HG03520 (cell line): ENCODE measurements at regions not wholly inside any gene's neighbourhood (a gene's known extent, or its start where the extent isn't known, plus 50 kb on each side); places are given as distances from the start of the nearest gene placed in this dataset.

Experiments
- ATAC-seq: cut with Tn5 transposase; IDR thresholded peaks from one replicate; pipeline ENCODE4 v1.9.1; 2021; ENCODE audit warnings: mild to moderate bottlenecking, moderate library complexity; ENCODE audit not compliant: unreplicated experiment

- ATAC-seq, result no peak
Measured at GRCh38 chr22:25390297-25391240, 171.1 kb downstream of the CRYBB2 start.

- ATAC-seq, result no peak
Measured at GRCh38 chr22:25392584-25392983, 171.9 kb upstream of the GRK3 start.

DNA sequence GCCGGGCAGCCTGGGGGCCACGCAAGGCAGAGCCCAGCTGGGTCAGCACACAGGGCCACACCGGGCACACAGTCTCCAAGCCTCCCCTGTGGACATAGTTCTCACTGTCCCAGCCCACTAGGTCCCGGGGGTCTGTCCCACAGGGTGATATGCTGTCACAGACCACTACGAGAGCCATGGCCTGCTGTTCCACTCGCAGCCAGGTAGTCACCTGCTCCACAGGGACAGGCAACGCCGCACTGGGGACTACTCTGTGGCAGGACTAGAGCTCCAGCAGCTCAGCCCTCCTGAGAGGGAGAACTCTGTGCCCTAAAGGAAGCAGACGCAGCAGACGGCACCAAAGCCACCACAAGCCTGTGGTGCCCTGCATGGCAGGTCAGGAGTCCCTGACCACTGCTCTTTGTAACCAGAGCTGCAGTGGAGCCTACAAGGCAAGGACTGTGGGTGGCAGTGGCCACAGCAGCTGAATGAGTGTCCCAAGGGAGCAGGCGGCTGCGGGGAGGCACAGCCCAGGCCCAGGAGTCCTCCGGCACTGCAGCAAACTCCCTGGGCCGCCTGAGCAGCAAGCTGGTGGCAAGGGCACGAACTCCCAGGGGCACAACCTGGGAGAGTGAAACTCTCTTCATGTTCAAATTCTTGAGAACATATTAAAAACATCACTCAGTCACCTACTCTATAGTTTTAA, 171.2 kb upstream of the GRK3 start:
- no peak for ATAC-seq

- no peak for ATAC-seq
Measured at GRCh38 chr22:25395468-25395867, 169.0 kb upstream of the GRK3 start.

GRCh38 chr22:25395915-25396314, 168.6 kb upstream of the GRK3 start:
- no peak for ATAC-seq

GRCh38 chr22:25396615-25397200, 167.8 kb upstream of the GRK3 start:
- no peak for ATAC-seq

- no peak for ATAC-seq
Measured at GRCh38 chr22:25397616-25398015, 166.9 kb upstream of the GRK3 start.

DNA sequence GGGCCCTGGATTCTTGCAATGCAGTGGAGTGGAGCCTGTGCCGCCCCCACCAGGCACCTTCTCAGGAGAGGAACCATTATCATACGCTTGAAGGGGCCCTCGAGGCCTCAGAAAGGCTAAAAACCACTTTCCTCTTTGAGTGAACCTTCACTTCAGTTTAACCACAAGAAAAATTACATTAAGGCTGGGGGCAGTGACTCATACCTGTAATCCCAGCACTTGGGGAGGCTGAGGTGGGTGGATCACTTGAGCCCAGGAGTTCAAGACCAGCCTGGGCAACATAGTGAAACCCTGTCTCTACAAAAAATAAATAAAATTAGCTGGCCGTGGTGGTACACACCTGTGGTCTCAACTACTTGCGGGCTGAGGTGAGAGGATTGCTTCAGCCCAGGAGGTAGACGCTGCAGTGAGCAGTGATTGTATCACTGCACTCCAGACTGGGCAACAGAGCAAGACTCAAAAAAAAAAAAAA, 165.8 kb upstream of the GRK3 start:
- ATAC-seq, result peak; percentile 56

DNA sequence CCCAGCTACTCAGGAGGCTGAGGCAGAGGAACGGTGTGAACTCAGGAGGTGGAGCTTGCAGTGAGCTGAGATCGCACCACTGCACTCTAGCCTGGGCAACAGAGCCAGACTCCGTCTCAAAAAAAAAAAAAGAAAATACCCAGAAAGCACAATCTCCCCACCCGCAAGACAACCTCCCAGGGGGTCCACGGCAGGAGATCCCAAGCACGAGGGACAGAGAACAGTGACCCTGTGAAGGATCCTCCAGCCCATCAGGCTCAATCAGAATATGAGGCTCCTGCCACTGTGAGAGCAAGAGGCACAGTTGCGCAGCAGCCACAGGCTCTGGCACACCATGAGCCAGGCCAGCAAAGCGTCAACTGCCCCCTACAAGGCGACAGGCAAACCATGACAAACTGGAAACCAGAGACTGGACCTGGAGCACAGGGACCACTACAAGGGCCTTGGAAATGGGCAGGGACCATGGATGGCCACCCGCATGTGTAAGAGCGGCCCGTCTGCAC, 164.8 kb upstream of the GRK3 start:
- ATAC-seq, result no peak

GRCh38 chr22:25402160-25402500, 162.3 kb upstream of the GRK3 start:
- no peak for ATAC-seq

DNA sequence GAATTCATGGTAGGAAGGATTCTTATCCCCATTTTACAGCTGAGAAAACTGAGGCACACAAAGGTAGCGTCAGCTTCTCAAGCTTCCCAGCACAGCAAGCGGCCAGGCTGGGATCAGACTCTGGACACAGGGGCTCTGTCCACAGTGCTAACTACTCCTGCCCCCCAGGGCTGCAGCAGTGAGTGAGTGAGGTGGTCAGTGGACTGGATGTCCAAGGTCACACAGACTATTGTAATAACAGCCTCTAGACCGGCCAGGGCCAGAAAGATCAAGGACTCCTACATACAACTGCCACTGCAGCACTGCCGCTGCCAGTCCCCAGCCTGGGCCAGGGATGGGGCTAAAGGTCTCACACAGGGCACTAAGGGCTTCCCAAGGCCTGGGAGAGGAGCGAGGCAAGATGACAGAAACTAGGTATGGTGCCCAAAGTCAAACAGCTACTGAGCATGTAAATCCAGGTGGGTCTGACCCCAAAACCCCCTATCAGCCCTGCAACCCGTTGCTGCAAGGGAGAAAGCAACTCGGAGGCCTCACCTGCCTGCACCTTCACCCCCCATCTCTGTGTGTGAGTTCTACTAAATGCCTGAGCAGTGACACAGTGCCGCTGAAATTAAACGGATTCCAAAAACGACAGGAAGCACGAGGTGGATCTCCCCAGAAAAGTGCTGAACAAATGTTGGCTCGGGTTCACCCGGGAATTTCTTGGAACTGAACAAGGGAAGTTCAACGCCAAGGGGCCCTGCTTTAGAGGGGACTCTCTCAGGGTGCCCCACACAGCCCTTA, 161.8 kb upstream of the GRK3 start:
- ATAC-seq, result no peak

DNA sequence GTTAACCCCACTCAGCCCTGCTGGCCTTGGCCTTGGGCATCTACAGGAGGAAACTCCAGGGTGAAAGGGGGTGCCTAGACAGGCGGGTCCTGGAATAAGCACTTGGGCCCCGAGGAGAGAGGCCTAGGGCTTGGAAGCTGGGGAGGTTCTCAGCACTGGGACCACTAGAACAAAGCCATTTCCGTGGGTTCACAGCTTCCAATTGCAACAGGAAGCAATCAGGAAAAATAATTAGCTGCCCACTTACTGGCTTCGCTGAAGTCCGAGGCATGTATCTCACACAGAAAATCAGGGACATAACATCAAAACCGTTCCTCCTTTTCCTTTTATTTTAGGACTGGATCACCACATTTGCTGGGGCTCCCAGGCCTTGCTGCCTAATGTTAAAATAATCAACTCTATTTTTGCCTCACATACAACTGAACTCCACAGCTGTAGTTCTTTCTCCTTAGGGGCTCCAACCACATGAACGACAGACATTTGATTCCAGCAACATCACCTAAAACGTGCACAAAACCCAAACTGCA, 161.1 kb upstream of the GRK3 start:
- no peak for ATAC-seq

- ATAC-seq, result no peak
Measured at GRCh38 chr22:25403811-25404471, 160.5 kb upstream of the GRK3 start.

GRCh38 chr22:25404556-25404927, 159.9 kb upstream of the GRK3 start:
- ATAC-seq, result peak; percentile 8

GRCh38 chr22:25404928-25405816, 159.3 kb upstream of the GRK3 start:
- peak; percentile 38 for ATAC-seq

DNA sequence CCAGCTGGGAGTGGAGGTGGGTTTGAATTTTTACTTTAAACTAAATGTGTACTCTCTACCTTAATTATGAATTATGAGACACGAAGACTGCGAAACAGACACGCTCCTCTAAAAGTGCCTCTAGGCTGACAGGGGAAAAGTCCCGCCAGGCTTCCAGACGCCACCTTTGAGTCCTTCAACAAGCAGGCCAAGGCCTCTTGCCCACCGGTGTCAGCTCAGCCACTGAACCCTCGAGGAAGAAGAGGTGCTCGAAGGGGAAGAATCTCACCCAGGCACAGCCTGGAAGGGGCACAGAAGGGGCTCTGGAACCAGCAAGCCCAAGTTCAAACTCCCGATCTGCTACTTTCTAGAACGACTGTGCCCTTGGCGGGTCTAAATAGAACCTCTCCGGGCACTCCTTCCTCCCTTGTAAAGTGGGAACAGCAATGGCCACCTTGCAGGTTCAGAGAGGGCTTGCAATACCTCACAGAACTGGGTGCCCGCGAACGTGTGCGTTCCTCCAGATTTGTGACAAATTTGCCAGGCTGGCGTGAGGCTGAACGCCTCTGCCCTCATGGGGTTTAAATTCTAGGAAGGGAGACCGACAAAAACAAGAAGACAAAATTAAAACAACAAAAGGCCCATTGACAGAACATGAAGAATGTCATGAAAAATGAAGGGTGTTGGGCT, 158.5 kb upstream of the GRK3 start:
- no peak for ATAC-seq

GRCh38 chr22:25406510-25407210, 157.8 kb upstream of the GRK3 start:
- ATAC-seq, result no peak
